Mucosa of stomach (tissue), 1 donor: ENCODE measurements at regions not wholly inside any gene's neighbourhood (a gene's known extent, or its start where the extent isn't known, plus 50 kb on each side); places are given as distances from the start of the nearest gene placed in this dataset.

Source experiments
- H3K27me3 ChIP-seq: one replicate; pipeline ENCODE4 v1.7.0; 2013; ENCODE audit warnings: mild to moderate bottlenecking, low read length; ENCODE audit not compliant: control insufficient read depth, insufficient read depth
- H3K36me3 ChIP-seq: one replicate; pipeline ENCODE4 v1.7.0; 2013; ENCODE audit warnings: low read length; ENCODE audit not compliant: control insufficient read depth, insufficient read depth
- H3K4me1 ChIP-seq: one replicate; pipeline ENCODE4 v1.7.0; 2013; ENCODE audit warnings: mild to moderate bottlenecking, low read length; ENCODE audit not compliant: control insufficient read depth, insufficient read depth
- H3K4me3 ChIP-seq: one replicate; pipeline ENCODE4 v1.7.0; 2013; ENCODE audit warnings: low read length
- H3K9ac ChIP-seq: one replicate; pipeline ENCODE4 v1.7.0; 2013; ENCODE audit warnings: mild to moderate bottlenecking, low read length, moderate library complexity
- H3K9me3 ChIP-seq: one replicate; pipeline ENCODE4 v1.7.0; 2013; ENCODE audit warnings: mild to moderate bottlenecking, low read length, moderate library complexity; ENCODE audit not compliant: control insufficient read depth
- donor health status: Pancreatic carcinoma.

- H3K36me3 ChIP-seq = no peaks in the 10 kb centered on the region
- H3K9me3 ChIP-seq = no peaks in the 10 kb centered on the region
- H3K27me3 ChIP-seq = peaks cover 5% of the 10 kb centered on the region
- H3K9ac ChIP-seq = no peak overlapping the region
- no peaks in the 10 kb centered on the region for H3K4me1 ChIP-seq
- no peak overlapping the region for H3K4me3 ChIP-seq
Measured at GRCh38 chr1:10953505-10954193, 58.8 kb upstream of the TARDBP start.

- Histone ChIP-seq H3K4me1 (peaks cover 6% of the 10 kb centered on the region), H3K9ac (no peak overlapping the region), H3K4me3 (no peak overlapping the region), H3K9me3 (no peaks in the 10 kb centered on the region), H3K36me3 (no peaks in the 10 kb centered on the region), H3K27me3 (peaks cover 5% of the 10 kb centered on the region)
Measured at GRCh38 chr1:10957133-10957532, 55.3 kb upstream of the TARDBP start.

GRCh38 chr1:10958614-10959013 is 53.8 kb upstream of the TARDBP start:
- Histone ChIP-seq H3K4me3 (no peak overlapping the region), H3K9me3 (no peaks in the 10 kb centered on the region), H3K4me1 (peaks cover 12% of the 10 kb centered on the region), H3K27me3 (peaks cover 1% of the 10 kb centered on the region), H3K9ac (no peak overlapping the region), H3K36me3 (no peaks in the 10 kb centered on the region)

GRCh38 chr1:10960411-10961299 is 51.8 kb upstream of the TARDBP start:
- Histone ChIP-seq H3K9ac (no peak overlapping the region), H3K9me3 (no peaks in the 10 kb centered on the region), H3K36me3 (no peaks in the 10 kb centered on the region), H3K27me3 (no peaks in the 10 kb centered on the region), H3K4me1 (peaks cover 16% of the 10 kb centered on the region), H3K4me3 (no peak overlapping the region)

GRCh38 chr1:10961300-10961833 is 51.1 kb upstream of the TARDBP start:
- peaks cover 22% of the 10 kb centered on the region for H3K4me1 ChIP-seq
- H3K9me3 ChIP-seq = no peaks in the 10 kb centered on the region
- H3K36me3 ChIP-seq = no peaks in the 10 kb centered on the region
- no peak overlapping the region for H3K4me3 ChIP-seq
- no peaks in the 10 kb centered on the region for H3K27me3 ChIP-seq
- no peak overlapping the region for H3K9ac ChIP-seq

- Histone ChIP-seq H3K27me3 (no peaks in the 10 kb centered on the region), H3K9ac (no peak overlapping the region), H3K36me3 (no peaks in the 10 kb centered on the region), H3K4me1 (peaks cover 22% of the 10 kb centered on the region), H3K9me3 (no peaks in the 10 kb centered on the region), H3K4me3 (no peak overlapping the region)
Measured at GRCh38 chr1:10962483-10962882, 50.0 kb upstream of the TARDBP start.
